NCI-H82 (cell line): ENCODE measurements at regions not wholly inside any gene's neighbourhood (a gene's known extent, or its start where the extent isn't known, plus 50 kb on each side); places are given as distances from the start of the nearest gene placed in this dataset.
"Not testable (repeated sequence)": the region's sequence is repeated elsewhere in the genome, so short reads cannot be mapped to it uniquely, and the experiment has no call there.

ENCODE experiments used
- DNase-seq: peaks from one replicate; lab custom pipeline; 2025; lab: John Stamatoyannopoulos, UW

DNA sequence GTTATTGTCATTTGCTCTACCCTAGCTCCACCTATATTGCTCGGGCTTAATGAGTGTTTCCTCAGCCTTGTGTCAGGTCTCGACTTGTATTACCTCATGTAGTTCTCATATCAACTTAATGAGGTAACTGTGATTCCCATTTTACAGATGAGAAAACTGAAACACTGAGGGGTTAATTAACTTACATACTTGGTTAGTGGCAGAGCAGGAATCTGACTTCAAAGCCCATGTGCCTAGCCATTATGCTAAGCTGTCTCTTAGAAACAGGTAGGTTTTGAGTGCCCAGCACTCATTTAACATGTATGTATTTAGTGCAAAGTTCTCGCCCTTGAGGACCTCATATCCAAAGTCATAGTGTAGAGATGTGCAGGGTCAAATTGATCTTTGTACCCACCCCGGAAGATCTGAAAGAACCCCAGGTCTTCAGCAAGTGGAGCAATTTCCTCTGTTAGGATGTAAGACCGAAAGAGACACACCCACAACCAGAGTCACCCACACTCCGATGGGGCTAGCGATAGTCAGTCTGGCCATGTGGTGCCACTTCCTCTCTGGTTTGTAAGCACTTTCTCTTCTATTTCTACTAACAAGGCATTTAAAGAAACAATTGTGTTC is 121.0 kb upstream of the SLC39A10 start:
- DNase-seq: no peak

DNA sequence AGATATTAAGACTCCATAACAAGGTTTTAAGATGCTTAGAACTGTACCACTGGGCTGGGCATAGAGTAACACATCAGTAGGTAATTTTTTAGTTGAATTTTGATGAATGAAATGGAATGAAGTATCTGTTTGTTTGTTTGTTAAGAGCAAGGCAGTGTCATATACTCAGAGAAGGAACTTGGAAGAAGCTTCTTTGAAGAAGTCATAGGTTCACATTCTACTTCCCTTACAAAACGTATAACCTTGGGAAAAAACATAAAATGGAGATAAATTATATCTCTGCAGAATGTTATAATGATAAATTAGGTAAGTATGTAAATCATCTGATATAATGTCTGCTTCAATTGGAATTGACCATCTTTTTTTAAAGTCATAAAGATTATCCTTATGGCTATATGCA is 122.1 kb upstream of the SLC39A10 start:
- DNase-seq: no peak

- peak; percentile 7 for DNase-seq
These were observed 123.0 kb upstream of the SLC39A10 start for GRCh38 chr2:195533771-195534642.

DNA sequence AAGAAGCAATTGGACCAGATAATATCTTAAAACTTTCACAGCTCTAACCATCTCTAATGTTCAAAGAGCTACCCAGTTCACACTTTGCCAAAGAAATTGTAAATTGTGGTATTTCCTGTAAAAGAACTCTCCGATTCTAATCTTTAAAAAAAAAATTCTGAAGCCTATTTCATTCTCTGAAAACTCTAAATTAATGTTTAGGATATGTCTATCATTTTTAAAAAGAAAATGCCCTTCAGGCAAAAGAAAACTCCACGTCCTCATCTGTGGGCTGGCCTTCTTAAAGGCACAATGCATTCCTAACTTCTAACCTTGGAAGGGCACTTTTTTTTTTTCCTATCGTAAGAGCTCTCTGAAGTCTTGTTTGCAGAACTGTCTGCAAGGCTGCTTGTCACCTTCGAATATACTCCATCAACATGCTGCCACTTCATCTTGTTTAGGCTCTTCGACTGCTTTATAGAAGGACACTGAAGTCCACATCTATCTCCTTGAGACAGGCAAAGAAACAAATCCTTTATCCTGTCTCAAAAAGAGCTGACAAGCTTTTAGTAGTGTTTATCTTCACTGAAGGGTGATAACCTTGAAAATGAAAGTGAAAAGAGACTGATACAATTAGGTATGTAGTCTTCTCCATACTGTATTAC is 124.3 kb upstream of the SLC39A10 start:
- no peak for DNase-seq

GRCh38 chr2:195532255-195532627 is 124.8 kb upstream of the SLC39A10 start:
- DNase-seq: no peak

DNA sequence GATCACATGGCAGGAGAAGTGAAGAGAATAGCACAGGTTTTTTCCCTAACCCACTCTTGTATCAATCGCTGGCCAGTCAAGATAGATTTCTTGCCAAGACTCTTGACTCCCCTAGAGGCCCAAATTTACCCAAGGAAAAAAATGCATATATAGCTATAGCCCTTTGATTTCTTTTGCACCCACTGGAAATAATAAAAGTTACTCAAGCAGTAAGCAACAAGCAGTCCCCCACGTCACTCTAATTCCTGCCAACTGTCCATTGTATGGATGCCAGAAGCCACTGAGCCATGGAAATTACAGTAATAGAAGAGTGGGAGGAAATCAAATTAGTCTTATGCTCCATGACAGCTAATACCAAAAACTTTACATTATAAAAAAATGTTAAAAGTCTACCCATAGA is 125.3 kb upstream of the SLC39A10 start:
- no peak for DNase-seq

DNA sequence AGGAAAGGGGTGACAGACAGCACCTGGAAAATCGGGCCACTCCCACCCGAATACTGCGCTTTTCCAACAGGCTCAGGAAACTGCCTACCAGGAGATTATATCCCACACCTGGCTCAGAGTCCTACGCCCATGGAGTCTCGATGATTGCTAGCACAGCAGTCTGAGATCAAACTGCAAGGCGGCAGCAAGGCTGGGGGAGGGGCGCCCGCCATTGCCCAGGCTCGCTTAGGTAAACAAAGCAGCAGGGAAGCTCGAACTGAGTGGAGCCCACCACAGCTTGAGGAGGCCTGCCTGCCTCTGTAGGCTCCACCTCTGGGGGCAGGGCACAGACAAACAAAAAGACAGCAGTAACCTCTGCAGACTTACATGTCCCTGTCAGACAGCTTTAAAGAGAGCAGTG is 133.8 kb upstream of the SLC39A10 start:
- not testable (repeated sequence) for DNase-seq

GRCh38 chr2:195521589-195521988 is 135.4 kb upstream of the SLC39A10 start:
- no peak for DNase-seq

- no peak for DNase-seq
These were observed 136.3 kb upstream of the SLC39A10 start for GRCh38 chr2:195520671-195521155.

DNA sequence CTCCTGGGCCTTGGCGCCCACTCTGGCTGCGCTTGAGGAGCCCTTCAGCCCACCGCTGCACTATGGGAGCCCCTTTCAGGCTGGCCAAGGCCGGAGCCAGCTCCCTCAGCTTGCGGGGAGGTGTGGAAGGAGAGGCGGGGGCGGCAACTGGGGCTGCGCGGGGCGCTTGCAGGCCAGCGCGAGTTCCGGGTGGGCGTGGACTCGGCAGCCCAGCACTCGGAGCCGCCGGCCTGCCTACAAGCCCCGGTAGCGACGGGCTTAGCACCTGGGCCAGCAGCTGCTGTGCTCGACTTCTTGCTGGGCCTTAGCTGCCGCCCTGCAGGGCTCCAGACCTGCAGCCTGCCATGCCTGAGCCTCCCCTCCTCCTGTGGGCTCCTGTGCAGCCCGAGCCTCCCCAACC is 141.5 kb upstream of the SLC39A10 start:
- no peak for DNase-seq

- no peak for DNase-seq
These were observed 142.7 kb upstream of the SLC39A10 start for GRCh38 chr2:195514365-195514764.

- DNase-seq: no peak
These were observed 143.9 kb upstream of the SLC39A10 start for GRCh38 chr2:195513119-195513518.

DNA sequence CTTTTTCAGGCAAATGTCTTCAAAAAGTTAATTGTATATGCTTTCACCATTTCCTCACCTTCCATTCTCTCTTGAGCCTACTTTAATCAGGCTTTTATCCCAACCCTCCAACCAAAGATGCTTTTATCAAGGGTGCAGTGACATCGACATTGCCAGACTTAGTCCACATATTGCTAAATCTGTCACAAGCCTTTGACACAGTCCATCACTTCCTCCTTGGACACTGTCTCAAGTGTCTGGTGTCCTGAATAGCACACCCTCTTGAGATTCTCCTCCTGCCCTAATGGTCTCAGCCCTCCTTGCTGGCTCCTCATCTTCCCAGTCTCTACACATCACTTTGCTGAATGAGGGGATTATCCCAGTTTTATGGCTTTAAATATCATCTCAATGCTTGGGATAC is 147.5 kb upstream of the SLC39A10 start:
- no peak for DNase-seq

DNA sequence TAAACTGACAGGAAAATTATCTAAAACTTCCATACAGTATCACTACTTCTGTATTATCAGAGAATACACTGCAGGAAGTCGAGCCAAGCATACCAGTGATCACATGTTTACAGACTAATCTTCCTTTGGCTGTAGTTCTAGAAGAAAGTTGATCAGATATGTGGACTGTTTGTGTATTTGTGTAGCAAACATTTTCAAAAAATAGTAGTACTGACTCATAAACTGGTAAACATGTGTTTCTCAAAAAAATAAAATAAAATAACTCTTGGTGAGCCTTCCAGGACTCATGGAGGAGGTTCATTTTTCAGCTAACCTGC is 148.9 kb upstream of the SLC39A10 start:
- DNase-seq: no peak

DNA sequence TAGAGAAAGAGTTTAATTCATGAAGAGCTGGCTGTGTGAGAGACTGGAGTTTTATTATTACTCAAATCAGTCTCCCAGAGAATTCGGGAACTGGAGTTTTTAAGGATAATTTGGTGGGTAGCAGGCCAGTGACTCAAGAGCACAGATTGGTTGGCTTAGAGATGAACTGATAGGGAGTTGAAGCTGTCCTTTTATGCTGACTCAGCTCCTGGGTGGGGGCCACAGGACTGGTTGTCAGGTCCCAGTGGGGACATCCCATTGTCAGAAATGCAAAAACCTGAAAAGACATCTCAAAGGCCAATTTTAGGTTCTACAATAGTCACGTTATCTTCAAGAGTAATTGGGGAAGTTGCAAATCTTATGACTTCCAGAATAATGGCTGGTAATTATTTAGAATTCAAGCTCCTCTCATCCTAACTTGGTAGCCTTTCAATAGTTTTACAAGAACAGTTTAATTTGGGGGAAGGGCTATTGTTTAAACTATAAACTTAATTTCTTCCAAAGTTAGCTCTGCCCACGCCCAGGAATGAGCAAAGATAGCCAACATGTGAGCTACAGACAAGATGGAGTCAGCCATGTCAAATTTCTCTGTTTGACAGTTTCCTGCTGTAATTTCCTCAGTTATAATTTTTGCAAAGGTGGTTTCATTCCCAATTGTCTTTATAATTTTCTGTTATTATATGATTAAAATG is 149.4 kb upstream of the SLC39A10 start:
- DNase-seq: no peak

DNA sequence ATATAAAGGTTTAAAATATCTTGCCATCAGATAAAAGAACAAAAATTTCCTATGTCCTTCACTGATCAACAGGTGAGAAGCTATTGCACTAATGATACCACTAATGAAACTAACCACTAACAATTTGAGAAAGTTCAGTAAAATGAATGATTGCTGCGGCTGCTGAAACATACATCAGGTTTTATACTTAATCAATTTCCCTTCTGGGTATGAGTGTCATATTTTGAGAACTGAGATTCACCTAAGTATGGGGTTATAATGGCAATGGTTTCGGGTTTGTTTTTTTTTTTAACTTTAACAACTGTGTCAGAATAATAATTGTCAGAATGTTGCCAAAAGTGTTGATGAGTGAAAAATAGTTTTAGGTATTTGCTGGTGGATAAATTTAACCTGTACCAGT is 151.3 kb upstream of the SLC39A10 start:
- no peak for DNase-seq

DNA sequence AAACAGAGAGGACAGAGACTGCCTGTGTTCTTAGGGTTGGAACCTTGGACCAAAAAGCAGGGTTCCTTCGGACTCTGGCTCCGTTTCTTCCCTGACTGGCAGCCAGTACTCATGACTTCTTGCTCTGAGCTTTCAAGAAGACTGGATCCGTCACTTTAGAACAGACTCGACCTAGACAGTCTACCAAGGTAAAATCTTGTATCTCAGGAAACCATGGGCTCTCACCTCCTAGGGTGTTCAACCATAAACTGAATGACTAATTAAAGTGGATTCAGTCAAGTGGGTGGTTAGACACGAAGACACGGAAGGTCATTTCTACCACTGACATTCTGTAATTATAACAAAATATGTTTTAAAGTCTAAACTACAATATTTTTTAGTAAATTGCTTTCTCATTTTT is 153.8 kb upstream of the SLC39A10 start:
- DNase-seq: no peak

- DNase-seq: no peak
These were observed 155.3 kb upstream of the SLC39A10 start for GRCh38 chr2:195501746-195502145.

DNA sequence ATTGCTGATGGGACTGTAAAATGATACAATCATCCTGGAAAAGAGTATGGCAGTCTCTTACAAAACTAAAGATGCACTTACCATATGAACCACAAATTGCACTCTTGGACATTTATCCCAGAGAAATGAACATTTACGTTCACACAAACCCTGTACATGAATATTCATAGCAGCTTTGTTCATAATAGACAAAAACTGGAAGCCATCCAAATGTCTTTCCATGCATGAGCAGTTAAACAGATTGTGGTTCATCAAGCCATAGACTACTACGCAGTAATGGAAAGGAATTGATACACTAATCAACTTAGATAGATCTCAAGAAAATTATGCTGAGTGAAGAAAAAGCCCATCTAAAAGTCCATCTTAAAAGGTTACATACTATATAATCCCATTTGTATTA is 156.1 kb upstream of the SLC39A10 start:
- DNase-seq: peak; percentile 24

DNA sequence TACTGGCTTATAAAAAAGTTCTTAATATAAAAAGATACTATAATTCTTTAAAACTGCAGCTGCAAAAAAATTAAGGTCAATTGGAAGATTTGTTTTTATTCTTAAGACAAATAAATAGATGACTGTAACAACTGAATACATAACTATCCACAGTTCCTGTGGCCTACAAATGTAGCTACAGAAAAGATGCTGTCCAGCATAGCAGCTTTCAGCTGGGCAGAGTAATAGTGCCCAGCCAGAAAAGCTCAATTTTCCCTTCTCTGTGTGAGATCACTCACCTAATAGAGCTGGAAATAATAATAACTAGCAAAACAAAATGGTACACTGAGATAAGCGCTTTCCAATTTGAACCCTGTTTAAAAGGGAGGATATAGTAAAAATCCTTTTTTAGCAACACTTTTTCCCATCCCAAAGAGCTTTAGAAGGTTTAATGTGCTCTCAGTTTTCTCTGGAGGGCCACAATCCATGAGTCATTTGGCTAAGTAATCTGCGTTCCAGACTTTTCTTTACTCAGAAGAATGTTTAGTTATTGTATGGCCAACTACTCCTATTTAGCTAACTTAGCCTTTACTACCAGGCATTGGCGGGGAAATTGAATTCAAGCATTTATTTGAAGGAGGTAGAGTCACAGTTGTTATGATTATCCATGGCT is 158.1 kb upstream of the SLC39A10 start:
- DNase-seq: no peak

DNA sequence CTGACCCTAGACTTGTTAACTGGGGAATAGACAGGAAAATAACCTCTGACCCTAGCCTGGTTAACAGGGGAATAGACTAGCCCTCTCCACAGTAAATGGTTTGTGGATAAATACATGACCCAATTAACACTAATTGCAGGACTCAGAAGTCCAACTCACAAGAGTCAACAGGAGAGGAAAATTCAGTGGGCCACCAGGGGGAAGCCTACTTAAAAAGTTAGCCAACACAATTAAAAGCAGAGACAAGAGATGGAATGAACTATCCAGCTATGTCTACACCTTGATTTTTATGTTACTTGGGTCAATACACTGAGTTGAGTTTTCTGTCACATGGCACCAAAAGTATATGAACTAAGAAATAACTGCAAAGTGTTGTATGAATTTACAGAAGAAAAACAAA is 158.8 kb upstream of the SLC39A10 start:
- peak; percentile 39 for DNase-seq

DNA sequence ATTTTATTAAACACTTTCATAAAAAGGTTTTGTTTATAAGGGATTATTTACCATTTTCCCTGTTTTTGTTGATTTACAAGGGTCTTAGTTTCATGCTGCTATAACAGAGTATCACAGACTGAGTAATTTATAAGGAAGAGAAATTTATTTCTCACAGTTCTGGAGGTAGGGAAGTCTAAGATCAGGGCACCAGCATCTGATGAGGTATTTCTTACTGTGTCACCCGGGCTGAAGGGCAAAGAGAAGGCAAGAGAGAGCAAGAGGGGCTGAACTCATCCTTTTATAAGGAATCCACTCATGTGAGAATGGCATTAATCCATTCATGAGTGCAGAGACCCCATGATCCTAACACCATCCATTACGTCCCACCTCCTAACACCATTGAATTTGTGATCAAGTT is 160.0 kb upstream of the SLC39A10 start:
- no peak for DNase-seq
